ENCODE measurements at regions not wholly inside any gene's neighbourhood (a gene's known extent, or its start where the extent isn't known, plus 50 kb on each side); places are given as distances from the start of the nearest gene placed in this dataset.

- TF ChIP-seq CTCF (conservative IDR thresholded peaks at IDR 0.05; ENCODE audit: low read depth, low read length) (no peak), EZH2 (IDR thresholded peaks at IDR 0.05; ENCODE audit: low read length, unreplicated experiment) (no peak), EZH2phosphoT487 (IDR thresholded peaks at IDR 0.05; ENCODE audit: borderline replicate concordance, low read length) (no peak)
Observed at GRCh38 chr22:47380692-47381091, 618.2 kb downstream of the TBC1D22A start.

All from PC-3 (cell line).